ENCODE measurements at regions not wholly inside any gene's neighbourhood (a gene's known extent, or its start where the extent isn't known, plus 50 kb on each side); places are given as distances from the start of the nearest gene placed in this dataset. TPM values are rescaled to one million over a fixed set of nuclear protein-coding genes. Genes with fewer than 3 reads are reported as not detected.
A peak's percentile ranks its signal among the peaks of the same experiment; 100 is the strongest.

Small RNAs in the stretch of these regions (small RNA-seq; reads per million reads assigned to genes)
- gene AC012409.4 (not detected), gene RNU2-3P (19.3 reads per million, percentile 93 among the genes with 10 or more reads in this experiment)
